ENCODE measurements at regions not wholly inside any gene's neighbourhood (a gene's known extent, or its start where the extent isn't known, plus 50 kb on each side); places are given as distances from the start of the nearest gene placed in this dataset.

DNA sequence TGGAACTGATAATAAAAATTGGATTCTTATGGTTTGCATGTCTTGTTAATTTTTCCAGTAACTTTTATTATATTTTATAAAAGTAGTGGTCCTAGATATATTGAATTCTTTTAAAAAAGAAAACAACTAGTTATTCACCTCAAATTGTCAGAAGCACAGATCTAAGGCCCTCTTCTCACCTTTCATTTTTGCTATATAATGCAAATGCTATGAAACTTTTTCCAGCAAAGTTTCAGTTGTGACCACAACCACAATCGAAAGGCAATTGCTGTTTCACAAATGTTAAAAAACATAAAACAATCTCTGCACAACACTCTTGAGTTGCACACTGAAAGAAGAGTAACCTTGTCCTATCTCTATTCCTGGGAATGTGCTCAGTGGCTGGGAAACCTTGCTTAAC, 479.8 kb upstream of the FLRT2 start:
- Histone ChIP-seq H3K27ac (no peak overlapping the region), H3K36me3 (no peaks in the 10 kb centered on the region), H3K9me3 (no peaks in the 10 kb centered on the region), H3K27me3 (no peaks in the 10 kb centered on the region), H3K4me3 (no peak overlapping the region), H3K4me1 (no peaks in the 10 kb centered on the region)
- no peak for DNase-seq (ENCODE audit: extremely low spot score in 2 of 2)
- TF ChIP-seq POLR2AphosphoS5 (IDR thresholded peaks at IDR 0.05; ENCODE audit: insufficient read depth in 1 of 2, low read depth in 1 of 2) (no peak), POLR2A (IDR thresholded peaks at IDR 0.05) (no peak)
- TF ChIP-seq, protein P1, sequence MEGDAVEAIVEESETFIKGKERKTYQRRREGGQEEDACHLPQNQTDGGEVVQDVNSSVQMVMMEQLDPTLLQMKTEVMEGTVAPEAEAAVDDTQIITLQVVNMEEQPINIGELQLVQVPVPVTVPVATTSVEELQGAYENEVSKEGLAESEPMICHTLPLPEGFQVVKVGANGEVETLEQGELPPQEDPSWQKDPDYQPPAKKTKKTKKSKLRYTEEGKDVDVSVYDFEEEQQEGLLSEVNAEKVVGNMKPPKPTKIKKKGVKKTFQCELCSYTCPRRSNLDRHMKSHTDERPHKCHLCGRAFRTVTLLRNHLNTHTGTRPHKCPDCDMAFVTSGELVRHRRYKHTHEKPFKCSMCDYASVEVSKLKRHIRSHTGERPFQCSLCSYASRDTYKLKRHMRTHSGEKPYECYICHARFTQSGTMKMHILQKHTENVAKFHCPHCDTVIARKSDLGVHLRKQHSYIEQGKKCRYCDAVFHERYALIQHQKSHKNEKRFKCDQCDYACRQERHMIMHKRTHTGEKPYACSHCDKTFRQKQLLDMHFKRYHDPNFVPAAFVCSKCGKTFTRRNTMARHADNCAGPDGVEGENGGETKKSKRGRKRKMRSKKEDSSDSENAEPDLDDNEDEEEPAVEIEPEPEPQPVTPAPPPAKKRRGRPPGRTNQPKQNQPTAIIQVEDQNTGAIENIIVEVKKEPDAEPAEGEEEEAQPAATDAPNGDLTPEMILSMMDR (IDR thresholded peaks at IDR 0.05): no peak
- intact Hi-C loops (cut with DNase I): no loop called here

- TF ChIP-seq POLR2AphosphoS5 (IDR thresholded peaks at IDR 0.05; ENCODE audit: insufficient read depth in 1 of 2, low read depth in 1 of 2) (no peak), POLR2A (IDR thresholded peaks at IDR 0.05) (no peak)
- TF ChIP-seq, protein P1 (IDR thresholded peaks at IDR 0.05): no peak
- Histone ChIP-seq H3K4me3 (no peak overlapping the region), H3K27ac (no peak overlapping the region), H3K36me3 (no peaks in the 10 kb centered on the region), H3K9me3 (no peaks in the 10 kb centered on the region), H3K27me3 (no peaks in the 10 kb centered on the region), H3K4me1 (no peaks in the 10 kb centered on the region)
- intact Hi-C loops (cut with DNase I): no loop called here
- DNase-seq (ENCODE audit: extremely low spot score in 2 of 2): no peak
These were observed 477.3 kb upstream of the FLRT2 start for GRCh38 chr14:85052646-85053045.

DNA sequence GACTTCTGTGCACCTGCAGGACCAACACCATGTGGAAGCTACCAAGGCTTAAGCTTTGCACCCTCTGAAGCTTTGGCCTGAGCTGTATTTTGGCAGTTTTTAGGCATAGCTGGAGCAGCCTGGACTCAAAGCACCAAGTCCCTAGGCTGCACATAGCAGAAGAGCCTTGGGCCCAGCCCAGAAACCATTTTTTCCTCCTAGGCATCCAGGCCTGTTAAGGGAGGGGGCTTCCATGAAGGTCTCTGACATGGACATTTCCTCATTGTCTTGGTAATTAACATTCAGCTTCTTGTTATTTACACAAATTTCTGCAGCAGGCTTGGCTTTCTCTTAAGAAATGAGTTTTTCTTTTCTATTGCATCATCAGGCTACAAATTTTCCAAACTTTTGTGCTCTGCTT, 475.8 kb upstream of the FLRT2 start:
- Histone ChIP-seq H3K27ac (no peak overlapping the region), H3K36me3 (no peaks in the 10 kb centered on the region), H3K4me3 (no peak overlapping the region), H3K27me3 (no peaks in the 10 kb centered on the region), H3K9me3 (no peaks in the 10 kb centered on the region), H3K4me1 (no peaks in the 10 kb centered on the region)
- TF ChIP-seq POLR2AphosphoS5 (IDR thresholded peaks at IDR 0.05; ENCODE audit: insufficient read depth in 1 of 2, low read depth in 1 of 2): no peak
- TF ChIP-seq POLR2A (IDR thresholded peaks at IDR 0.05): no peak
- TF ChIP-seq, protein P1 (IDR thresholded peaks at IDR 0.05): no peak
- intact Hi-C loops (cut with DNase I): no loop called here
- no peak for DNase-seq (ENCODE audit: extremely low spot score in 2 of 2)

GRCh38 chr14:85056267-85056666, 473.7 kb upstream of the FLRT2 start:
- no peak for DNase-seq (ENCODE audit: extremely low spot score in 2 of 2)
- no peak overlapping the region for H3K27ac ChIP-seq
- no peaks in the 10 kb centered on the region for H3K4me1 ChIP-seq
- intact Hi-C loops (cut with DNase I): no loop called here
- no peak for TF ChIP-seq POLR2A (IDR thresholded peaks at IDR 0.05)
- no peak for TF ChIP-seq POLR2AphosphoS5 (IDR thresholded peaks at IDR 0.05; ENCODE audit: insufficient read depth in 1 of 2, low read depth in 1 of 2)
- TF ChIP-seq, protein P1 (IDR thresholded peaks at IDR 0.05): no peak
- H3K36me3 ChIP-seq: no peaks in the 10 kb centered on the region
- no peaks in the 10 kb centered on the region for H3K9me3 ChIP-seq
- H3K4me3 ChIP-seq: no peak overlapping the region
- H3K27me3 ChIP-seq: no peaks in the 10 kb centered on the region

GRCh38 chr14:85057221-85057620, 472.7 kb upstream of the FLRT2 start:
- H3K27ac ChIP-seq: no peak overlapping the region
- H3K27me3 ChIP-seq: no peaks in the 10 kb centered on the region
- no peak for DNase-seq (ENCODE audit: extremely low spot score in 2 of 2)
- no peaks in the 10 kb centered on the region for H3K4me1 ChIP-seq
- H3K9me3 ChIP-seq: no peaks in the 10 kb centered on the region
- TF ChIP-seq POLR2AphosphoS5 (IDR thresholded peaks at IDR 0.05; ENCODE audit: insufficient read depth in 1 of 2, low read depth in 1 of 2) (no peak), POLR2A (IDR thresholded peaks at IDR 0.05) (no peak)
- TF ChIP-seq, protein P1 (IDR thresholded peaks at IDR 0.05): no peak
- intact Hi-C loops (cut with DNase I): no loop called here
- no peaks in the 10 kb centered on the region for H3K36me3 ChIP-seq
- no peak overlapping the region for H3K4me3 ChIP-seq

All from vagina (tissue), 2 donors.